ENCODE measurements at regions not wholly inside any gene's neighbourhood (a gene's known extent, or its start where the extent isn't known, plus 50 kb on each side); places are given as distances from the start of the nearest gene placed in this dataset.
"Not testable (repeated sequence)": the region's sequence is repeated elsewhere in the genome, so short reads cannot be mapped to it uniquely, and the experiment has no call there.

- DNase-seq (ENCODE audit: low spot score in 2 of 2), result no peak
- Mint-ChIP-seq H3K27me3 (no peaks in the 10 kb centered on the region), H3K4me1 (peaks cover 48% of the 10 kb centered on the region), H3K4me3 (peak overlapping the region; percentile 94), H3K36me3 (ENCODE audit: insufficient read depth) (peaks cover 12% of the 10 kb centered on the region), H3K27ac (ENCODE audit: low read depth) (peak overlapping the region; percentile 98), H3K9me3 (no peaks in the 10 kb centered on the region)
- ATAC-seq (replicated peaks; ENCODE audit: extremely low read depth, poor library complexity, severe bottlenecking), result no peak
Measured at GRCh38 chr5:32534041-32534440, 51.3 kb upstream of the SUB1 start.

- H3K4me3 Mint-ChIP-seq, result peak overlapping the region; percentile 94
- H3K4me1 Mint-ChIP-seq, result peaks cover 31% of the 10 kb centered on the region
- H3K27ac Mint-ChIP-seq (ENCODE audit: low read depth), result peak overlapping the region; percentile 98
- no peaks in the 10 kb centered on the region for H3K9me3 Mint-ChIP-seq
- H3K27me3 Mint-ChIP-seq, result no peaks in the 10 kb centered on the region
- DNase-seq (ENCODE audit: low spot score in 2 of 2) (peak in 1 of 2 donors; percentile 43), ATAC-seq (replicated peaks; ENCODE audit: extremely low read depth, poor library complexity, severe bottlenecking) (peak; percentile 77)
- H3K36me3 Mint-ChIP-seq (ENCODE audit: insufficient read depth), result peaks cover 12% of the 10 kb centered on the region
Measured at GRCh38 chr5:32531885-32532520, 53.4 kb upstream of the SUB1 start.

GRCh38 chr5:32527321-32527720, 58.0 kb upstream of the SUB1 start:
- not testable (repeated sequence) for H3K4me3 Mint-ChIP-seq; H3K27me3 Mint-ChIP-seq; H3K9me3 Mint-ChIP-seq; H3K36me3 Mint-ChIP-seq (ENCODE audit: insufficient read depth); DNase-seq (ENCODE audit: low spot score in 2 of 2); H3K27ac Mint-ChIP-seq (ENCODE audit: low read depth); ATAC-seq (replicated peaks; ENCODE audit: extremely low read depth, poor library complexity, severe bottlenecking)
- peaks cover 11% of the 10 kb centered on the region for H3K4me1 Mint-ChIP-seq

GRCh38 chr5:32526810-32527209, 58.5 kb upstream of the SUB1 start:
- ATAC-seq (replicated peaks; ENCODE audit: extremely low read depth, poor library complexity, severe bottlenecking), result no peak
- peaks cover 7% of the 10 kb centered on the region for H3K4me1 Mint-ChIP-seq
- DNase-seq (ENCODE audit: low spot score in 2 of 2), result no peak
- H3K27ac Mint-ChIP-seq (ENCODE audit: low read depth), result no peak overlapping the region
- no peak overlapping the region for H3K4me3 Mint-ChIP-seq
- H3K9me3 Mint-ChIP-seq, result no peaks in the 10 kb centered on the region
- H3K36me3 Mint-ChIP-seq (ENCODE audit: insufficient read depth), result peaks cover 4% of the 10 kb centered on the region
- no peaks in the 10 kb centered on the region for H3K27me3 Mint-ChIP-seq

- H3K4me3 Mint-ChIP-seq, result no peak overlapping the region
- no peaks in the 10 kb centered on the region for H3K9me3 Mint-ChIP-seq
- H3K4me1 Mint-ChIP-seq, result no peaks in the 10 kb centered on the region
- ATAC-seq (replicated peaks; ENCODE audit: extremely low read depth, poor library complexity, severe bottlenecking) (no peak), DNase-seq (ENCODE audit: low spot score in 2 of 2) (no peak)
- no peaks in the 10 kb centered on the region for H3K27me3 Mint-ChIP-seq
- H3K27ac Mint-ChIP-seq (ENCODE audit: low read depth), result no peak overlapping the region
- no peaks in the 10 kb centered on the region for H3K36me3 Mint-ChIP-seq (ENCODE audit: insufficient read depth)
Measured at GRCh38 chr5:32523625-32524024, 61.7 kb upstream of the SUB1 start.

- Mint-ChIP-seq H3K27ac (ENCODE audit: low read depth) (no peak overlapping the region), H3K4me3 (no peak overlapping the region), H3K36me3 (ENCODE audit: insufficient read depth) (no peaks in the 10 kb centered on the region), H3K27me3 (no peaks in the 10 kb centered on the region), H3K4me1 (no peaks in the 10 kb centered on the region), H3K9me3 (no peaks in the 10 kb centered on the region)
- peak; percentile 75 for ATAC-seq (replicated peaks; ENCODE audit: extremely low read depth, poor library complexity, severe bottlenecking)
- no peak for DNase-seq (ENCODE audit: low spot score in 2 of 2)
Measured at GRCh38 chr5:32522429-32523143, 62.8 kb upstream of the SUB1 start.

- Mint-ChIP-seq H3K4me3 (no peak overlapping the region), H3K36me3 (ENCODE audit: insufficient read depth) (no peaks in the 10 kb centered on the region), H3K4me1 (no peaks in the 10 kb centered on the region), H3K27ac (ENCODE audit: low read depth) (no peak overlapping the region), H3K9me3 (no peaks in the 10 kb centered on the region), H3K27me3 (no peaks in the 10 kb centered on the region)
- DNase-seq (ENCODE audit: low spot score in 2 of 2), result no peak
- ATAC-seq (replicated peaks; ENCODE audit: extremely low read depth, poor library complexity, severe bottlenecking), result no peak
Measured at GRCh38 chr5:32521481-32521880, 63.9 kb upstream of the SUB1 start.

GRCh38 chr5:32520972-32521371, 64.4 kb upstream of the SUB1 start:
- H3K27me3 Mint-ChIP-seq, result no peaks in the 10 kb centered on the region
- ATAC-seq (replicated peaks; ENCODE audit: extremely low read depth, poor library complexity, severe bottlenecking), result no peak
- no peak overlapping the region for H3K27ac Mint-ChIP-seq (ENCODE audit: low read depth)
- no peaks in the 10 kb centered on the region for H3K36me3 Mint-ChIP-seq (ENCODE audit: insufficient read depth)
- no peak for DNase-seq (ENCODE audit: low spot score in 2 of 2)
- H3K4me1 Mint-ChIP-seq, result no peaks in the 10 kb centered on the region
- no peaks in the 10 kb centered on the region for H3K9me3 Mint-ChIP-seq
- H3K4me3 Mint-ChIP-seq, result no peak overlapping the region

- no peak for DNase-seq (ENCODE audit: low spot score in 2 of 2)
- no peak overlapping the region for H3K27ac Mint-ChIP-seq (ENCODE audit: low read depth)
- no peak for ATAC-seq (replicated peaks; ENCODE audit: extremely low read depth, poor library complexity, severe bottlenecking)
- no peaks in the 10 kb centered on the region for H3K4me1 Mint-ChIP-seq
- H3K36me3 Mint-ChIP-seq (ENCODE audit: insufficient read depth), result no peaks in the 10 kb centered on the region
- no peaks in the 10 kb centered on the region for H3K27me3 Mint-ChIP-seq
- H3K4me3 Mint-ChIP-seq, result no peak overlapping the region
- H3K9me3 Mint-ChIP-seq, result no peaks in the 10 kb centered on the region
Measured at GRCh38 chr5:32520356-32520755, 65.0 kb upstream of the SUB1 start.

GRCh38 chr5:32519508-32519907, 65.8 kb upstream of the SUB1 start:
- no peaks in the 10 kb centered on the region for H3K27me3 Mint-ChIP-seq
- DNase-seq (ENCODE audit: low spot score in 2 of 2) (no peak), ATAC-seq (replicated peaks; ENCODE audit: extremely low read depth, poor library complexity, severe bottlenecking) (no peak)
- no peak overlapping the region for H3K27ac Mint-ChIP-seq (ENCODE audit: low read depth)
- H3K4me1 Mint-ChIP-seq, result no peaks in the 10 kb centered on the region
- H3K4me3 Mint-ChIP-seq, result no peak overlapping the region
- no peaks in the 10 kb centered on the region for H3K9me3 Mint-ChIP-seq
- no peaks in the 10 kb centered on the region for H3K36me3 Mint-ChIP-seq (ENCODE audit: insufficient read depth)

GRCh38 chr5:32514806-32515205, 70.3 kb upstream of the ZFR start:
- ATAC-seq (replicated peaks; ENCODE audit: extremely low read depth, poor library complexity, severe bottlenecking) (no peak), DNase-seq (ENCODE audit: low spot score in 2 of 2) (no peak)
- H3K27ac Mint-ChIP-seq (ENCODE audit: low read depth), result no peak overlapping the region
- H3K9me3 Mint-ChIP-seq, result no peaks in the 10 kb centered on the region
- no peak overlapping the region for H3K4me3 Mint-ChIP-seq
- H3K36me3 Mint-ChIP-seq (ENCODE audit: insufficient read depth), result no peaks in the 10 kb centered on the region
- H3K27me3 Mint-ChIP-seq, result no peaks in the 10 kb centered on the region
- H3K4me1 Mint-ChIP-seq, result no peaks in the 10 kb centered on the region

GRCh38 chr5:32512926-32513325, 68.4 kb upstream of the ZFR start:
- Mint-ChIP-seq H3K4me1 (no peaks in the 10 kb centered on the region), H3K27me3 (no peaks in the 10 kb centered on the region), H3K4me3 (no peak overlapping the region), H3K27ac (ENCODE audit: low read depth) (no peak overlapping the region), H3K9me3 (no peaks in the 10 kb centered on the region), H3K36me3 (ENCODE audit: insufficient read depth) (no peaks in the 10 kb centered on the region)
- no peak for ATAC-seq (replicated peaks; ENCODE audit: extremely low read depth, poor library complexity, severe bottlenecking)
- no peak for DNase-seq (ENCODE audit: low spot score in 2 of 2)

- Mint-ChIP-seq H3K4me3 (no peak overlapping the region), H3K27ac (ENCODE audit: low read depth) (no peak overlapping the region), H3K36me3 (ENCODE audit: insufficient read depth) (no peaks in the 10 kb centered on the region), H3K4me1 (no peaks in the 10 kb centered on the region), H3K9me3 (no peaks in the 10 kb centered on the region), H3K27me3 (no peaks in the 10 kb centered on the region)
- DNase-seq (ENCODE audit: low spot score in 2 of 2) (no peak), ATAC-seq (replicated peaks; ENCODE audit: extremely low read depth, poor library complexity, severe bottlenecking) (peak; percentile 84)
Measured at GRCh38 chr5:32511776-32512374, 67.3 kb upstream of the ZFR start.

All from central memory CD8-positive, alpha-beta T cell (primary cell).